ENCODE measurements at regions not wholly inside any gene's neighbourhood (a gene's known extent, or its start where the extent isn't known, plus 50 kb on each side); places are given as distances from the start of the nearest gene placed in this dataset.

GRCh38 chr18:78784861-78785260 is 194.8 kb upstream of the SALL3 start:
- no peak overlapping the region for H3K27ac ChIP-seq (ENCODE audit: low read depth, low read length, poor library complexity, severe bottlenecking)
- no peaks in the 10 kb centered on the region for H4K20me1 ChIP-seq (ENCODE audit: insufficient read depth, low read length)
- no peak overlapping the region for H3K4me2 ChIP-seq (ENCODE audit: low read length)
- intact Hi-C loops (cut with micrococcal nuclease; ENCODE audit: unreplicated experiment) = no loop called here
- H2AFZ ChIP-seq (ENCODE audit: low read length) = no peak overlapping the region
- DNase-seq (ENCODE audit: low spot score) = no peak
- no peaks in the 10 kb centered on the region for H3K36me3 ChIP-seq (ENCODE audit: insufficient read depth, low read length)
- POLR2A ChIA-PET = no interaction called here
- no peaks in the 10 kb centered on the region for H3K9me2 ChIP-seq (ENCODE audit: insufficient read depth, low read length)
- no peaks in the 10 kb centered on the region for H3K9me3 ChIP-seq (ENCODE audit: low read length)
- BruUV-seq (replicated peaks) = no TSS peak
- no peak overlapping the region for H3K4me3 ChIP-seq (ENCODE audit: low read depth, low read length, poor library complexity, severe bottlenecking)
- TF ChIP-seq EZH2phosphoT487 (IDR thresholded peaks at IDR 0.05; ENCODE audit: borderline replicate concordance, low read depth, low read length) (no peak), CTCF (conservative IDR thresholded peaks at IDR 0.05; ENCODE audit: low read length) (no peak)
- CTCF ChIA-PET (ENCODE audit: unreplicated experiment) = no interaction called here
- no peaks in the 10 kb centered on the region for H3K4me1 ChIP-seq (ENCODE audit: insufficient read depth, low read length, poor library complexity, severe bottlenecking)
- no peaks in the 10 kb centered on the region for H3K79me2 ChIP-seq (ENCODE audit: insufficient read depth, low read depth, low read length)

- DNase-seq (ENCODE audit: low spot score) = no peak
- Histone ChIP-seq H3K4me1 (ENCODE audit: insufficient read depth, low read length, poor library complexity, severe bottlenecking) (no peaks in the 10 kb centered on the region), H3K9me2 (ENCODE audit: insufficient read depth, low read length) (no peaks in the 10 kb centered on the region), H3K27ac (ENCODE audit: low read depth, low read length, poor library complexity, severe bottlenecking) (no peak overlapping the region), H3K4me3 (ENCODE audit: low read depth, low read length, poor library complexity, severe bottlenecking) (no peak overlapping the region), H3K9me3 (ENCODE audit: low read length) (no peaks in the 10 kb centered on the region), H2AFZ (ENCODE audit: low read length) (no peak overlapping the region), H3K36me3 (ENCODE audit: insufficient read depth, low read length) (no peaks in the 10 kb centered on the region), H3K79me2 (ENCODE audit: insufficient read depth, low read depth, low read length) (no peaks in the 10 kb centered on the region), H4K20me1 (ENCODE audit: insufficient read depth, low read length) (no peaks in the 10 kb centered on the region), H3K4me2 (ENCODE audit: low read length) (no peak overlapping the region)
- ChIA-PET CTCF (ENCODE audit: unreplicated experiment) (no interaction called here), POLR2A (interaction anchor here (0.6 kb wide), 1 partner anchor 1348 kb away, joined by 3 read pairs; no protein-coding TSS in a partner anchor)
- no TSS peak for BruUV-seq (replicated peaks)
- intact Hi-C loops (cut with micrococcal nuclease; ENCODE audit: unreplicated experiment) = no loop called here
- no peak for TF ChIP-seq EZH2phosphoT487 (IDR thresholded peaks at IDR 0.05; ENCODE audit: borderline replicate concordance, low read depth, low read length)
- TF ChIP-seq CTCF (conservative IDR thresholded peaks at IDR 0.05; ENCODE audit: low read length) = no peak
Measured at GRCh38 chr18:78785706-78786105, 193.9 kb upstream of the SALL3 start.

DNA sequence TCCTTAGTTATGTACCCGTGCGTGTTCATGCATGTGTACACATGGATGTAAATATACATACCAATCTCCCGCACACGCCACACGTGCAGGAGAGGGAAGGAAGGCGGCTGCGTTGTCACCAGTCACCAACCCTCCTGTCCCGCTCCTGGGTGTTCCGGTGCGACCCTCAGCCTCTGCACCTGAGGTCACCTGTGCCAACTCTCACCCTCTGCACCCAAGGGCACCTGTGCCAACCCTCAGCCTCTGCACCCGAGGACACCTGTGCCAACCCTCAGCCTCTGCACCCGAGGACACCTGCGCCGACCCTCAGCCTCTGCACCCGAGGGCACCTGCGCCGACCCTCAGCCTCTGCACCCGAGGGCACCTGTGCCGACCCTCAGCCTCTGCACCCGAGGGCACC is 192.8 kb upstream of the SALL3 start:
- Histone ChIP-seq H3K79me2 (ENCODE audit: insufficient read depth, low read depth, low read length) (no peaks in the 10 kb centered on the region), H3K9me3 (ENCODE audit: low read length) (no peaks in the 10 kb centered on the region), H3K4me1 (ENCODE audit: insufficient read depth, low read length, poor library complexity, severe bottlenecking) (no peaks in the 10 kb centered on the region), H3K4me2 (ENCODE audit: low read length) (no peak overlapping the region), H4K20me1 (ENCODE audit: insufficient read depth, low read length) (no peaks in the 10 kb centered on the region), H2AFZ (ENCODE audit: low read length) (no peak overlapping the region), H3K9me2 (ENCODE audit: insufficient read depth, low read length) (no peaks in the 10 kb centered on the region), H3K4me3 (ENCODE audit: low read depth, low read length, poor library complexity, severe bottlenecking) (no peak overlapping the region), H3K27ac (ENCODE audit: low read depth, low read length, poor library complexity, severe bottlenecking) (no peak overlapping the region), H3K36me3 (ENCODE audit: insufficient read depth, low read length) (no peaks in the 10 kb centered on the region)
- no peak for DNase-seq (ENCODE audit: low spot score)
- POLR2A ChIA-PET = no interaction called here
- intact Hi-C loops (cut with micrococcal nuclease; ENCODE audit: unreplicated experiment) = no loop called here
- BruUV-seq (replicated peaks) = no TSS peak
- CTCF ChIA-PET (ENCODE audit: unreplicated experiment) = no interaction called here
- TF ChIP-seq CTCF (conservative IDR thresholded peaks at IDR 0.05; ENCODE audit: low read length) (no peak), EZH2phosphoT487 (IDR thresholded peaks at IDR 0.05; ENCODE audit: borderline replicate concordance, low read depth, low read length) (no peak)
